ENCODE measurements at regions not wholly inside any gene's neighbourhood (a gene's known extent, or its start where the extent isn't known, plus 50 kb on each side); places are given as distances from the start of the nearest gene placed in this dataset.
"Not testable (repeated sequence)": the region's sequence is repeated elsewhere in the genome, so short reads cannot be mapped to it uniquely, and the experiment has no call there.

- DNase-seq, result no peak
Observed at GRCh38 chr9:95729046-95729445, 146.4 kb upstream of the ERCC6L2 start.

- no peak for DNase-seq
Observed at GRCh38 chr9:95727947-95728520, 147.5 kb upstream of the ERCC6L2 start.

DNA sequence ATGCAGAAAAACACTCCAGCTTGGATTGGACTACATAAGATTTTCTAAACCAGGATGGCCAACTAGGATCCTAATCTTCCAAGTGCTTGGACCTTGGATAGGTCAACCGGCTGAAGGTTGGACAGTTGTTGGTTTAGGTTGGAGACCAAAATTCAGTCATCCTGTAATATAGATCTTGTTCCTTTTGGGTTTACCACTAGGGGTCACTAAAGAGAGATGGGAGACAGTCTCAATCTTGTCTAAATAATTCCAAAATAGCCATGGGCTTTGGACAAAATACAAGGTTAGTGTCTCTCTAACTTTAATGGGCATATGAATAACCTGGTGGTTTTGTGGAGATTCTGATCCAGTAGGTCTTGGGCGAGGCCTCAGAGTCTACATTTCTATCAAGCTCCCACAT lies 148.7 kb upstream of the ERCC6L2 start:
- no peak for DNase-seq

DNA sequence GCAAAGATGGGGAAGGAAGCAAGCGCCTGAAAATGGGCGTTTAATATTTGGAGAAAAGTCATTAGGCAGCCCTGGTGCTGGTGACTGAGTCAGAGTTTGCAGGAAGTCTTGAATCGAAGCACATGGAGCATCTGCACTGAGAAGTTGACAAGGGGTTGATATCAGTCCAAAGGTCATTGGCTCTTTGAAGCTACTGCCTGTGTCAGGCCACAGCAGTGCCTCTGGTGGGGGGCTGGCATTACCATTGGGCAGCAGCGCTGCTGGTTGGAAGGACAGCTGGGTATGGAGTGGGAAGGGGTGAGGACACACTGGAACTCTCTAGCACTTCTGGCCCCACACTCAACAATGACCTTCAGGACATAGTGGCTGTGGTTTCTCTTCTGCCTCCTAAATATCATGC lies 150.4 kb upstream of the ERCC6L2 start:
- no peak for DNase-seq

DNA sequence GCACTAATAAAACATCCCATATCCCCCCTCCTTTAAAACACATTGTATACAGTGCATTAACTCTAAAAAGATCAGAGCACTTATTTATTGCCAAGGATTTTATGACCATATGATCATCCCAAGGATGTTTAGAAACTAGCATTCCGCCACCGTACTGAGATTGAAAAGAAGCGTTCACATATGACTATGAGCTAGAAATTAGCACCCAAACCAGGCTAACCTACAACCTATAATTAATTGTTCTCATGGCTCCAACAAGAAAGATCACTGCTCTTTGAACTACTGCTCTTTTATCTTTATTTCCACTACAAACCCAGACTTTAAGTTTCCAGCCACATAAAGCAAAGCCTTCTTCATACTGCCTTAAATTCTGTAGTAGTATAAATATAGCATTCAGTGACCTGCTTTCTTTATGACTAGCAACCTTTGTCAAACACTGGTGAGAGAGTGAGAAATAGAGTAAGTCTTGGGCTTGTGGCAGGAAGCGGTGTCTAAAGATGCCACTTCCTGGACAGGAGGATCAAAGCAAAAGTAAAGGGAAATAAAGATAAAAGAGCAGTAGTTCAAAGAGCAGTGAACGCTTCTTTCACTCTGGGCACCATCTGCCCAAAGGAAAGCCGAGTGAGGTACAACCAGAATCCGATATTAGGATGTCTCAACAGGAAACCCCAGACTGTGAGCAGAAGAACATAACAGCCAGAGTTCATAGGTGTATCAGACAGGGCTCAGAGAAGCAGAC lies 151.1 kb upstream of the ERCC6L2 start:
- no peak for DNase-seq

DNA sequence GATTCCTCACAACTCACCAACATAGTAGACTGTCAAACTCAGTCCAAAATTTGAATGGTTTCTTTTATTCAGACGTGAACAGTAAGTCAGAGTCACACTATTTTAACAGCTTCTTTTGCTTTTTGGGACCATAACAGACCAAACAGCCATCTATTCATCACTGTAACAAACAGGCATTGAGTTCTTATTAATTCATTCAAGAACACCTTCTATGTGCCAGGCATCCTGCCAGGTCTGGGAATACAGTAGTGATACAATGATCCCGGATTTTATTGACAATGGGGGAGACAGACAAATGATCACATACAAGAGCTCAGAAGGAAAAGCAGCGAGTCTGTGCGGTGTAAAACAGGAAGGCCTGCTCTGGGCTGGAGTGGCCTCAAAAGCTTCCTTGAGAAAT lies 153.3 kb upstream of the ERCC6L2 start:
- DNase-seq, result no peak

DNA sequence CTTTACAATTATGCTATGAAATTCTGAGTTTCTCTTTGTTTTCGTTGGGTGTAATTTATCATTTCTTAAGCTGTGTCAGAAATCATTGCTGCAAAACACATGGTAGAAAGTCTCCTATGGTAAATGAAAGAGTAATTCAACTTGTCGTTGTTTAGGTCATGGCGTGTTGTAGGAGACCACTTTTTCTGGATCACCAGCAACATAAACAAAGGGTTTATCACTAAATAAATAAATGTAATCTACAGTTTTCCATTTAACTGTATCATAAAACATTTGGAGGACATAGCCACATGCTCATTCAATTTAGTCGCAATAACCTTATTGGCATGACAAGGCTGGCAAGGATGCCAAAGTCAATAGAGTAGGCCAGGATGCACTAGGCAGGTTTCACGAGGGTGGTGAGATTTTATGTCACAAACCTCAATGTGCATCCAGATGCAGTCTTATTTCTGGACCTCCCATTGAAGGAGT lies 154.4 kb upstream of the ERCC6L2 start:
- DNase-seq, result no peak

GRCh38 chr9:95720496-95720895 lies 155.0 kb upstream of the ERCC6L2 start:
- DNase-seq, result no peak

DNA sequence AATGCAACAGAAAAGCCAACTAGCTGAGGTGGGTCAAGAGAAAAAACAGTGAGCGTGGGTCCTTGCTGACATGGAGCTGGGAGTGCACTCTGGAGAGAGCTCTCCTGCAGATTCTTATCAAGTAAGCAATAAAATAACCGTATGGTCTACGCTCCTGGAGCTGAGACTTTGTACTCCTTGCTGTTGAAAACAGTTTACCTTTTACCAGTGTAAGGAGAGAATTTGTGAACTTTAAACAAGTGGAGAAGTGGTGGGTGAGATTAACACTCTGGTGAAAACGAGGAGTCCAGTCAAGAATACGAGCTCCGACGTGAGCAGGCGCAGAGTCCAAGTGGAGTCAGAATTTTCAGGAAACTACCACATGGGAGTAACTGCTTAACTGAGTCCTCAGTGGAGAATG lies 156.1 kb upstream of the ERCC6L2 start:
- no peak for DNase-seq

DNA sequence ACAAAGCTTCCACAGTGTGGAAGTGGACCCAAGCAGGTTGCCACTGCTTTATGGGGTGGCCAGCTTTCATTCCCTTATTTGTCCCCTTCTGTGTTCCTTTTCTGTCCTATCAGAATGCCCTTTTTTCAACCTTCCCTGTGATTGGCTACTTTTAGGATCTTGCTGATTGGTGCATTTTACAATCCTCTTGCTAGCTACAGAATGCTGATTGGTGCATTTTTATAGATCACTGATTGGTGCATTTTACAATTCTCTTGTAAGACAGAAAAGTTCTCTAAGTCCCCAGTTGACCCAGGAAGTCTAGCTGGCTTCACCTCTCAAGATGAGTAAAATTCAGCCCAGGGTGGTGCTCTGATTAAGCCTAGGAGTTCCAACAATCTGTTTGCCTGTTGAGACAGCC lies 157.2 kb upstream of the ERCC6L2 start:
- DNase-seq, result no peak

GRCh38 chr9:95715868-95716435 lies 159.5 kb upstream of the ERCC6L2 start:
- DNase-seq, result no peak

GRCh38 chr9:95710446-95710845 lies 165.0 kb upstream of the ERCC6L2 start:
- DNase-seq, result no peak

DNA sequence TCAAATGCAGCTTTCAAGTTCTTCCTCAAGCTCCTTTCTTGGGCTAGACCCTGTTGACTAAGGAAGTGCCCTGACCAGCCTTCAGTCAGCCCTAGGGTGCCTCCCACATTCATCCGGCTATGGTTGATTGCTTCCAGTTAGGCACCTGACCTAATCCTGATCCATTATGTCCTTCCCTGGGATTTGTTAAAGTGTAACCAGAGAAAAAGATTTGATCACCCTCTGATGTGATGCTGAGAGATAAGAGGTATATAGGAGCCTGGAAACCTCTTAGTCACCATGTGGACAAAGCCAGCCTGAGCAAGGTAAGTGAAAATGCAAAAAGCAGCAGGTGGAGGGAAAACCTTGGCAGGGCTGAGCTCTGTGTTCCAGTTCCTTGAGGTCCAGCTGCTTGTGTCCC lies 178.8 kb upstream of the ERCC6L2 start:
- DNase-seq, result no peak

GRCh38 chr9:95691435-95691834 lies 174.7 kb upstream of the PTCH1 start:
- DNase-seq, result no peak

GRCh38 chr9:95689669-95690068 lies 172.9 kb upstream of the PTCH1 start:
- DNase-seq, result no peak

GRCh38 chr9:95684516-95684915 lies 167.7 kb upstream of the PTCH1 start:
- no peak for DNase-seq

GRCh38 chr9:95680306-95680705 lies 163.5 kb upstream of the PTCH1 start:
- DNase-seq, result not testable (repeated sequence)

- DNase-seq, result no peak
Observed at GRCh38 chr9:95679874-95680273, 163.1 kb upstream of the PTCH1 start.

- no peak for DNase-seq
Observed at GRCh38 chr9:95678759-95679158, 162.0 kb upstream of the PTCH1 start.

DNA sequence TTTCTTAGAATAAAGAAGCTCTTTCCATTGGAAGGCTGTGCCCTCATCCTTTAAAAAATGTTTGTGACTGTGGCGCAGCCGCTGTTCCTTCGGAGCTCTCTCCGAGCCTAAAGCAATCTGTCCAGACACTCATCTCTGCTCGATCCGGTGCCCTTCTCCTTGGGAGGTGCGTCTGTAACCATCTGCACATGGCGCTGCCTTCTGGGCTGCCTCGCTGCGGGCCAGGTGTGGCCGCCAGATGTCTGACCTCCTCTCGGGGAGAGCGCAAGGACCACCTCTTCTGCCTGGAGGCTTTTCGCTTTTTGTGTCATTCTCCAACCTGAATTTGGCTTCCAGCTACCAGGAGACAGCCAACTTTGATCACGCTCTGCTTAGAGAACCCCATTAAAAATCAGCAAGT lies 153.4 kb upstream of the PTCH1 start:
- DNase-seq, result no peak

GRCh38 chr9:95669253-95669652 lies 152.5 kb upstream of the PTCH1 start:
- DNase-seq, result no peak

DNA sequence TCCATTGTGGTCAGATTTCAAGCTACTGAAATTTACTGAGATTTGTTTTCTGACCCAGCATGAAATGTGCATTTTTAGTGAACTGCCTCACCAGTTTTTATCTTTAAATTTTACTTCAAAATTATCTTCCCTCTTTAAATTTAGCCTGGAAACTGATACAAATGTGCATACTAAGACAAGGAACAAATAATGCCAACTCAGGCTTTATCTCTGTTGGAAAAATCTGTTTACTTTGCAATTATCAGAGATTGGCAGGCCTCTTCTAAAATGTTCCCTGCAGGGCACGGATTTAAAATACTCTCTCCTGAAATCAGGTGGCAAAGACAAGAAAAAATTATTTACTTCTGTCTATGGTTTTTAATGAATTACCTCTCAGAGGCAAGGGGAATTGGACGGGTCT lies 151.0 kb upstream of the PTCH1 start:
- DNase-seq, result no peak

DNA sequence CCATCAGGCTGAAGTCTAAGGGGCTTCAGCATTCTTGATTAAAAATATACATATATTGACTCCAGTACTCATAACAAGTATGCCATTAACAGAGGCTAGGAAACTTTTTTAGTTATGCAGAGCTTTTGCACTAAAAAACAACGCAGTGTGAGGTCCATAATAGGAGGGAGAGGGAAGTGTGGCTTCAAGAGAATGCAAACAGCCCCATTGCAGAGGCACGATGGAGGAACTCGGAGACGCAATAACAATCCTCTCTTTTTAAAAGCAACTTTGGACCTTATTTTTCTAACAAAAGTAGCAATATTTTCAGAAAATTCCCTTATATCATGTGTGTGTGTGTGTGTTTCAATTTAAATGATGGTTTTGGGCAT lies 150.0 kb upstream of the PTCH1 start:
- DNase-seq, result no peak

- DNase-seq, result no peak
Observed at GRCh38 chr9:95666096-95666784, 149.5 kb upstream of the PTCH1 start.

All from T1000 (cell line).